WTC11 (cell line): ENCODE measurements at regions not wholly inside any gene's neighbourhood (a gene's known extent, or its start where the extent isn't known, plus 50 kb on each side); places are given as distances from the start of the nearest gene placed in this dataset.

Source experiments
- ATAC-seq: fragments of 200-7000 bp; cut with Tn5 transposase; 2 replicates; pipeline ENCODE4 v1.10.0; 2021; ENCODE audit warnings: mild to moderate bottlenecking, moderate library complexity
- CTCF ChIA-PET: fragments of 300-600 bp; sonication (Branson Sonifier 250); formaldehyde crosslinking; loops from one replicate; lab custom pipeline; 2021; ENCODE audit warnings: antibody characterized with exemption; lab: Charles Lee
- POLR2A ChIA-PET: fragments of 350-600 bp; sonication (Branson Sonifier 250); formaldehyde crosslinking; loops from one replicate; lab custom pipeline; 2021; ENCODE audit warnings: antibody characterized with exemption; lab: Charles Lee
- DNase-seq: peaks from one replicate; pipeline ENCODE4 v3.0.0; 2021; ENCODE audit warnings: low spot score
- H3K27ac Mint-ChIP-seq: 2 replicates; pipeline ENCODE4 v1.8.0; 2021; ENCODE audit warnings: mixed read lengths
- H3K27me3 Mint-ChIP-seq: 2 replicates; pipeline ENCODE4 v1.8.0; 2021; ENCODE audit warnings: low read depth, mild to moderate bottlenecking, moderate library complexity, mixed read lengths
- H3K36me3 Mint-ChIP-seq: 2 replicates; pipeline ENCODE4 v1.8.0; 2021; ENCODE audit warnings: mixed read lengths
- H3K4me1 Mint-ChIP-seq: 2 replicates; pipeline ENCODE4 v1.8.0; 2022; ENCODE audit warnings: mixed read lengths
- H3K4me3 Mint-ChIP-seq: 2 replicates; pipeline ENCODE4 v1.8.0; 2021; ENCODE audit warnings: mild to moderate bottlenecking, moderate library complexity, mixed read lengths
- H3K9me3 Mint-ChIP-seq: 2 replicates; pipeline ENCODE4 v1.8.0; 2021; ENCODE audit warnings: mixed read lengths
- ARID4B ChIP-seq: sonication (generic); formaldehyde crosslinking; IDR thresholded peaks from 2 replicates; pipeline ENCODE4 v1.8.0; 2023; ENCODE audit warnings: missing genetic modification reagents, mild to moderate bottlenecking, borderline replicate concordance
- ATF1 ChIP-seq: sonication (generic); formaldehyde crosslinking; IDR thresholded peaks from 2 replicates; pipeline ENCODE4 v1.8.1; 2023; ENCODE audit warnings: mild to moderate bottlenecking, moderate library complexity, missing genetic modification reagents
- CREB1 ChIP-seq: sonication (generic); formaldehyde crosslinking; IDR thresholded peaks from 2 replicates; pipeline ENCODE4 v1.8.0; 2023; ENCODE audit warnings: mild to moderate bottlenecking, missing genetic modification reagents
- FOXK1 ChIP-seq: sonication (generic); formaldehyde crosslinking; IDR thresholded peaks from 2 replicates; pipeline ENCODE4 v1.8.0; 2022; ENCODE audit warnings: mild to moderate bottlenecking, moderate library complexity, missing genetic modification reagents
- JAZF1 ChIP-seq: fragments of 250-450 bp; sonication (Bioruptor Pico); IDR thresholded peaks from 2 replicates; pipeline ENCODE4 v1.9.0; 2021; ENCODE audit warnings: moderate library complexity, mild to moderate bottlenecking, inconsistent platforms
- MXD4 ChIP-seq: fragments of 250-450 bp; sonication (Bioruptor Pico); IDR thresholded peaks from 2 replicates; pipeline ENCODE4 v1.8.0; 2021; ENCODE audit warnings: mild to moderate bottlenecking, moderate library complexity, borderline replicate concordance
- PRDM15 ChIP-seq: sonication (generic); formaldehyde crosslinking; IDR thresholded peaks from 2 replicates; pipeline ENCODE4 v1.8.0; 2022; ENCODE audit warnings: missing genetic modification reagents
- SP1 ChIP-seq: sonication (generic); formaldehyde crosslinking; conservative IDR thresholded peaks from 2 replicates; pipeline ENCODE4 v1.8.1; 2022; ENCODE audit warnings: missing genetic modification reagents
- ZNF425 ChIP-seq: fragments of 250-450 bp; sonication (Bioruptor Pico); conservative IDR thresholded peaks from 2 replicates; pipeline ENCODE4 v1.9.0; 2021; ENCODE audit warnings: mild to moderate bottlenecking
- ZNF532 ChIP-seq: fragments of 250-450 bp; sonication (Bioruptor Pico); IDR thresholded peaks from 2 replicates; pipeline ENCODE4 v1.9.0; 2021; ENCODE audit warnings: mild to moderate bottlenecking, borderline replicate concordance

GRCh38 chr1:29789910-29790247 is 553.6 kb downstream of the PTPRU start:
- no peak for TF ChIP-seq FOXK1
- TF ChIP-seq ATF1, result no peak
- TF ChIP-seq ZNF425 (CRISPR knock-in tag), result no peak
- no peak for TF ChIP-seq ZNF532 (CRISPR knock-in tag)
- no peak for TF ChIP-seq SP1 (CRISPR knock-in tag)
- TF ChIP-seq CREB1 (CRISPR knock-in tag), result no peak
- no peak for TF ChIP-seq MXD4
- TF ChIP-seq ARID4B (CRISPR knock-in tag), result no peak
- no peak for TF ChIP-seq PRDM15 (CRISPR knock-in tag)
- TF ChIP-seq JAZF1, result no peak
- DNase-seq (no peak), ATAC-seq (no peak)
- Mint-ChIP-seq H3K9me3 (peaks cover 3% of the 10 kb centered on the region), H3K4me3 (no peak overlapping the region), H3K4me1 (peaks cover 4% of the 10 kb centered on the region; the same call in 1 of the 2 replicates), H3K36me3 (peaks cover 2% of the 10 kb centered on the region; the same call in 1 of the 2 replicates), H3K27me3 (no peaks in the 10 kb centered on the region; the same call in 1 of the 2 replicates), H3K27ac (no peak overlapping the region)
- ChIA-PET POLR2A (interaction anchor here (0.5 kb wide), 1 partner anchor 306 kb away, joined by 3 read pairs; no protein-coding TSS in a partner anchor), CTCF (interaction anchor here (1.3 to 1.4 kb wide), 2 partner anchors 86 to 298 kb away, joined by 3 to 6 read pairs; no protein-coding TSS in a partner anchor)
